Skin epidermis (tissue), 12 donors: ENCODE measurements at regions not wholly inside any gene's neighbourhood (a gene's known extent, or its start where the extent isn't known, plus 50 kb on each side); places are given as distances from the start of the nearest gene placed in this dataset.
A peak's percentile ranks its signal among the peaks of the same experiment; 100 is the strongest.

Source experiments
- H3K27ac ChIP-seq, 21 experiments: fragments of 200-600 bp; sonication (generic) in 11 of 21; one replicate each; pipeline ENCODE4 v1.5.0; 2020; ENCODE audit warnings: mild to moderate bottlenecking in 3 of 21, inconsistent platforms in 2 of 21, moderate library complexity in 2 of 21
- H3K4me3 ChIP-seq, 7 experiments: fragments of 200-600 bp; sonication (generic) in 2 of 7; one replicate each; pipeline ENCODE4 v1.5.0; 2020; ENCODE audit warnings: inconsistent platforms in 2 of 7, mild to moderate bottlenecking in 2 of 7, moderate library complexity in 1 of 7

- no peak overlapping the region for H3K27ac ChIP-seq
- no peak overlapping the region for H3K4me3 ChIP-seq
Observed at GRCh38 chr22:26732284-26732683, 74.9 kb downstream of the MIAT start.

DNA sequence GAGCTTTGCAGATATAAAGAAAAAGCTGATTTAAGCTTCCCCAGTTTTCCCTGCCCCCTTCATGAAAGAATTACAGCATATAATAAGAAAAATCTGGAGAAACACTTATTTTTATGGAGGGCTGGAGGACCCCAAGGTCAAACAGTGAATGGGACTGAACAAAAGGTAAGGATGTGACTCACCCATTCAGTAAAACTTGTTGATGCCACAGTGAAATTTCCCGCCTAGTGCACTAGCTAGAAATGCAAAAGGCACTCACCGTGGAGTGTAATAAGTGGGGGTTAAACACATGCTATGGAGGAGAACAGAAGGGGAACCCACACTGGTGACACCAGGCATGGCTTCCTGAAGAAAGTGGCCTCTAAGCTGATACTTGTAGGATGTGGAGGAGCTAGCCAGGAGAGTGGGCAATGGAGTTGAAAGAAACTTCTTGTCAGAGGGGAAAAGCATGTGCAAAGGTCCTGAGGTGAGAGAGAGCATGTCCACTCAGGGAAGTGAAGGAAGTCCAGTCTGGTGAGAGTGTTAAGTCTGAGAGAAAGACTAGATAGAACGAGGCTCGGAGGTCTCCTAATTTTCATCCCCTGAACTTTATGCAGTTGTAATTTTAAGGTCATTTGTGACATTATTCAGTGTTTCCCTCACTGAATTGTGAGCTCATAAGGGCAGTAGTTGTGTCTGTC lies 77.1 kb downstream of the MIAT start:
- Histone ChIP-seq H3K4me3 (no peak overlapping the region), H3K27ac (no peak overlapping the region)

GRCh38 chr22:26735019-26735409 lies 77.6 kb downstream of the MIAT start:
- no peak overlapping the region for H3K27ac ChIP-seq
- H3K4me3 ChIP-seq, result no peak overlapping the region

DNA sequence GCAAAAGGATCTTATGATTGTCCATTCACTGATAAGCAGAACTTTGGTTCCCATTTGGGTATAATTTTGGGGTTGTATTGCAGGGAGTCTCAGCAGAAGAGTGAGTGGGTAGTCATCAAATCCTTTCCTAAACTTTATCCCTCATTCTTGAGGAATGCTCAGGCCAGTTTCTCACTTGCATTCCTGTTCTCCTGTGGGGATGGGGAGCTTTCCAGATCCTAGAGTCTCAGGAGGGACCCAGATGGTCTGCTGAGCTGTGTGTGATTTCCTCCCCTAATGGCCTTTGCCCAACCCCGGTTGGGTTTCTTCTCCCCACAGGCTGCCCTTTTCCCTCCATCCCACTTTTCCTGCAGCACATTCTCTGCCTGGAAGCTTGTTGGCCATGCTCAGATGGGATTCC lies 79.9 kb downstream of the MIAT start:
- H3K27ac ChIP-seq, result no peak overlapping the region
- H3K4me3 ChIP-seq, result no peak overlapping the region

GRCh38 chr22:26740253-26740652 lies 82.9 kb downstream of the MIAT start:
- Histone ChIP-seq H3K4me3 (no peak overlapping the region), H3K27ac (no peak overlapping the region)

GRCh38 chr22:26743149-26743548 lies 85.8 kb downstream of the MIAT start:
- no peak overlapping the region for H3K4me3 ChIP-seq
- H3K27ac ChIP-seq, result no peak overlapping the region

DNA sequence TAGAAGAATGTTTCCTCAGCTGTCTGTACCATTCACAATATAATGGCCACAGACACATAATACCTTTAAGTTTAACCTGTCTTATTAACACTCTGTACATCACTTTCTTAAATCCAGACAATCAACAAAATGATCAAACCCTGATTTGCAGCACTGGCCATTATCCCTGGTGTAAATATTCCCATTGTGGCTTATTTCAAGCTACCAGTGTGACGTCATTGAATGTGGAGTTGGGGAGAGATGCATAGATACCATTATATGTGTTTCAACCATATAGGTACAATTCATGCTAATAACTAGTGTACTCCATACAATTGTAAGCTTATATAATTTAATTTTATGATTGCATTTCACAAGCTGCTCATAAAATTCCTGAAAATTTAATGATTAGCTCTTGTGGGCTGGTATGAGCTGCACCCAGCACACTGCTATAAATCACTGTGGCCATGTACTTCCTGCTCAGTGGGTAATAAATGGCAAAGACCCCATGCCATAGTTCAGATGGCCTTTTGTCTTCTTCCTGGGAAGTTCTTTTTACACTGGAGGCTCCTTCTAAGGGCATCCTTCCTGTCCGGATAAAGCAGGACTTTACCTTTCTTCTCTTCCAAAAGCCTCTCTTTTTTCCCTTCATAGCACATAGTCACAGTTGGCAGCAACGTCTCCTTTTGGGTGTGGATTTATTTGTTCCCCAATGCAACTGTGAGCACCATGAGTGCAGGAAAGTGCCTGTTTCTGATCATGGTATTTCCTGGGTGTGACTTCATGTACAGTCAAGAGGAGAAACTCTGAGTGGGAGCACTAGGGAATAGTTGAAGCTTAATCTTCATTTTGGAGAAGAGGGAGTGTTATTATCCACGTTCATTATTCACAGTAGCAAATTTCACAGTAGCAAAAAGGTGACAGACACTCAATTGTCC lies 87.8 kb downstream of the MIAT start:
- no peak overlapping the region for H3K27ac ChIP-seq
- H3K4me3 ChIP-seq, result no peak overlapping the region

DNA sequence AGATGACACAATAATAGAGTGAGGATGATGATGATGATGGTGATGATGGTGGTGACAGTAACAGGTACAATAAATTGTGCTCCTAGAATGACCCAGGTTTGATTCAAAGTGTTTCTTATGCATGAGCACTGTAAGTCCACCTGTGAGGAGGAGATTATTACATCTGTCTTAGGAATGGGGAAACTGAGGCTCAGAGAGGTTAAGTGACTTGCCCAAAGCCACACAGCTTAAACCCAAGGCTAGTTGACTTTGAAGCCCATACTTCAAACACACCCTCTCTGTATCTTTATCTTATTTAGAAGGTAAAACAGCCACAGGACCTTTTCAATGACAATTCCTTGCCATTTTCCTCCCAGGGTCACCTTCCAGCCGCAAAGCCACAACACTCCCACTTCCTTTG lies 88.9 kb downstream of the MIAT start:
- no peak overlapping the region for H3K27ac ChIP-seq

GRCh38 chr22:26748845-26749244 lies 91.5 kb downstream of the MIAT start:
- Histone ChIP-seq H3K27ac (peak overlapping the region in 1 of 21 experiments; percentile 36), H3K4me3 (no peak overlapping the region)

More for the DNA sequence above, 88.9 kb downstream of the MIAT start:
- H3K4me3 ChIP-seq, result no peak overlapping the region

GRCh38 chr22:26751217-26751616 lies 93.8 kb downstream of the MIAT start:
- no peak overlapping the region for H3K27ac ChIP-seq

GRCh38 chr22:26753125-26753862 lies 95.9 kb downstream of the MIAT start:
- Histone ChIP-seq H3K4me3 (no peak overlapping the region), H3K27ac (no peak overlapping the region)

More at GRCh38 chr22:26751217-26751616, 93.8 kb downstream of the MIAT start:
- no peak overlapping the region for H3K4me3 ChIP-seq

DNA sequence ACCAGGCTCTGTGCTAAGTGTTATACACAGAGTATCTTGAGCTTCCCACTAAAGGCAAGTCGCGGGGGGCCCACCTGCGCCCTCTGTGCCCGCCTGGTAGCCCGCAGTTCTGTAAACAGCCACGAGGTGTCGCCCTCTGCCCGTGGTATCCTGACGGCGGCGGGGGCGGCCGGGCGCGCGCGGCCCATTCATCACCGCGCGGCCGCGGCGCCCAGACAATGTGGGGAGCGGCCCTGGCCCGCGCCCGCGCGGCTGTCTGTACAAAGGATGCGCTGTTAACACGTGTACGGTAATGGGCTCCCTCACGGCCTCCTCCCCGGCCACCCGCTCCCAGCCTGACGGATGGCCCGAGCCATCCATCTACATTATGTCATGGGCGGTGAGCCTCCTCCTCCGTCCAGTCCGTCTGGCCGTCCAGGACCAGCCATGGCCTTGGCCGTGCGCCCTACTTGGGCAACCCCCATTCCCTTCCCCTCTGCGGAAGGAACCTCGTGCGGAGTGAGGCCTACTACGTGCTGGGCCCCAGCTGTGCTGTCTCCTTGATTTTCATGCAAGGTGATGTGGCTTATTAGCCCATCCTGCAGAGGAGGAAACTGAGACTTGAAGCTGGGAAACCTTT lies 99.4 kb downstream of the MIAT start:
- H3K4me3 ChIP-seq, result no peak overlapping the region
- no peak overlapping the region for H3K27ac ChIP-seq

DNA sequence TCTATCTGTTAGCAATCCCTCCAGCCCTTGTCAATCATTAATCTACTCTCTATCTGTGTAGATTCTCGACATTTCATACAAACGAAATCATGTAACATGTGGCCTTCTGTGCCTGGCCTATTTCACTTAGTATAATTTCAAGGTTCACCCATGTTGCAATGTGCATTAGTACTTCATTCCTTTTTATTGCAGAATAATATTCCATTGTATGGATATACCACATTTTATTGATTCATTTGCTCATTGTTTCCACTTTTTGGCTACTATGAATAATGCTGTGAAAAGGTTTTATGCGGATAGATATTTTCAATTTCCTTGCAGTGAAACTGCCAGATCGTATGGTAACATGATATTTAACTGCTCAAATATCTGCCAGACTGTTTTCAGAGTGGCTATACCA lies 100.1 kb downstream of the MIAT start:
- H3K27ac ChIP-seq, result no peak overlapping the region
- H3K4me3 ChIP-seq, result no peak overlapping the region

DNA sequence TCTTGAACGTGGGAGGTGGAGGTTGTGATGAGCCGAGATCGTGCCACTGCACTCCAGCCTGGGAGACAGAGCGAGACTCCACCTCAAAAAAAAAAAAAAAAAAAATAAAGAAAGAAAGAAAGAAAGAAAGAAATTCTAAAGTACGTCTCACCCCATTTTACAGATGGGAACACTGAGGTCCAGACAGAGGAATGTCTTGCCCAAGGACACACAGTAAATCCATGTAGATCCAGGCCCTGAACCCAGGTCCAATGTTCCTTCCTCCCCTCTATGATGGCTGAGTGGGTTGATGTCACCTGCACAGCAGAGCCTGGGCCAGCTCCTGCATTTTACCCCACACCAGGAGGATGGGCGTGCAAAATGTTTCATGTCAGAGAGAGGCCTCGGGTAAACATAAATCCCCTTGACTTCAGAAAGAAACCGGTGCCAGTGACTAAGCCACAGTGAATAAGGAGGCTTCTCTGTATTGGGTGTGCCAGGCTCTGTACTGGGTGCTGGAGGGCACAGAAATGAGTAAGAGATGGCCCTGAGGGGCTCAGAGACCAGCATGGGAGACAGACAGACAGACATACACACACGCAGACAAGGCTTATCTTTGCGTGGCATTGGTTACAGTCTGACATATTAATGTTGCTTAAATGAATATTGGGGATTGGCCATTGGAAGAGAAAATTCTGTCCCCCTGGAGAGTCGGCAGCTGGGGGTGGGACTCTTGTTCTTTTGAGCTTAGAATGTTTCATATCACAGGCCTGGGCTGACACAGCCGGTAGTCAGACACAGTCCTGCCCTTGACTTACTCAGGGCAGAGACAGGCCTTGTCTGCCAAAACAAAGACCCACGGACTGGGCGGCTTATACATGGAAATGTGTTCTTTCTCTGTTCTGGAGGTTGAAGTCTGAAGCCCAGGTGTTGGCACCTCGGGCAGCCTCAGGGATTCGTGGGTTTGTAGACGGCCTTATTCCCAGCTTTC lies 105.4 kb downstream of the MIAT start:
- no peak overlapping the region for H3K27ac ChIP-seq

GRCh38 chr22:26763633-26764361 lies 106.4 kb downstream of the MIAT start:
- Histone ChIP-seq H3K27ac (no peak overlapping the region), H3K4me3 (no peak overlapping the region)

More for the DNA sequence above, 105.4 kb downstream of the MIAT start:
- no peak overlapping the region for H3K4me3 ChIP-seq

DNA sequence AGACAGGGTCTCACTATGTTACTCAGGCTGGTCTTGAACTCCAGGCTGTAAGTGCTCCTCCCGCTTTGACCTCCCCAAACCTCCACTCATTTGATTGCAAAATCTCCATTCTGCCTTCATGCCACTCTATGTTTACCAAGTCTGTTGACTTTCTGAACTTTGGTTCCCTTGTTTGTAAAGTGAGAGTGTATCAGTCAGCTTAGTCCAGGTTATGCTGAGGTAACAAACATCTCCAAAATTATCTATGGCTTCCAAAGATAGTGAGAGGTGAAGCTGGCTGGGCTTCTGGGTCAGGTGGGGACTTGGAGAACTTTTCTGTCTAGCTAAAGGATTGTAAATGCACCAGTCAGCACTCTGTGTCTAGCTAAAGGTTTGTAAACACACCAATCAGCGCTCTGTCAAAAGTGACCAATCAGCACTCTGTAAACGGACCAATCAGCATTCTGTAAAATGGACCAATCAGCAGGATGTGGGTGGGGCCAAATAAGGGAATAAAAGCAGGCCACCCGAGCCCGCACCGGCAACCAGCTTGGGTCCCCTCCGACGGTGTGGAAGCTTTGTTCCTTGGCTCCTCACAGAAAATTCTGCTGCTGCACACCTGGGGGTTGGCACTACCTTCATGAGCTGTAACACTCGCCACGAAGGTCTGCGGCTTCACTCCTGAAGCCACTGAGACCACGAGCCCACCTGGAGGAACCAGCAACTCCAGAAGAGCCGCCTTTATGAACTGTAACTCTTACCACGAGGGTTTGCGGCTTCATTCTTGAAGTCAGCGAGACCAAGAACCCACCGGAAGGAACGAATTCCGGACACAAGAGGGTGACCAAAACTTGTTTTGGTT lies 109.3 kb downstream of the MIAT start:
- no peak overlapping the region for H3K27ac ChIP-seq

More for the DNA sequence above, 109.3 kb downstream of the MIAT start:
- no peak overlapping the region for H3K4me3 ChIP-seq
